GM12865 (cell line): ENCODE measurements at regions not wholly inside any gene's neighbourhood (a gene's known extent, or its start where the extent isn't known, plus 50 kb on each side); places are given as distances from the start of the nearest gene placed in this dataset.

Experiments
- DNase-seq: peaks from one replicate; pipeline ENCODE4 v3.0.0; 2010; ENCODE audit warnings: low read depth
- H3K4me3 ChIP-seq: 2 replicates; pipeline ENCODE4 v1.5.1; 2011; ENCODE audit warnings: mild to moderate bottlenecking, low read depth, low read length, control low read depth
- TF ChIP-seq, protein P1 (sequence below): IDR thresholded peaks from 2 replicates; pipeline ENCODE4 v1.5.1; 2011; ENCODE audit warnings: low read length, control low read depth, low read depth, inconsistent platforms; ENCODE audit not compliant: insufficient read depth; ENCODE audit errors: missing control alignments

DNA sequence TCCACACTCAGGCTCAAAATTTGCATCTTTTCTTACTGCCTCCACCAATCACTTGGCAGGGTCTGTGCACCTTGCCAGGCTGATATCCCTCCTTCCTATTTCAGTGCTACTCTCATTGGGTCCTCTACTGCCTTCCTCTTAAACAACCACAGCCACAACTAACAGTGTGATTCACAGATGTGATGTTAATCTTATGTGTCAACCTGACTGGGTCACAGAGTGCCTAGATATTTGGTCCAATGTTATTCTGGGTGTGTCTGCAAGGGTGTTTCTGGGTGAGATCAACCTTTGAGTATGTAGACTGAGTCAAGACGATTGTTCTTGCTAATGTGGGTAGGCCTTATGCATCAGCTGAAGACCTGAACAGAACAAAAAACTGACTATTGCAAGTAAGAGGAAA is 51.3 kb upstream of the IRX6 start:
- H3K4me3 ChIP-seq, result no peak overlapping the region
- TF ChIP-seq, protein P1, sequence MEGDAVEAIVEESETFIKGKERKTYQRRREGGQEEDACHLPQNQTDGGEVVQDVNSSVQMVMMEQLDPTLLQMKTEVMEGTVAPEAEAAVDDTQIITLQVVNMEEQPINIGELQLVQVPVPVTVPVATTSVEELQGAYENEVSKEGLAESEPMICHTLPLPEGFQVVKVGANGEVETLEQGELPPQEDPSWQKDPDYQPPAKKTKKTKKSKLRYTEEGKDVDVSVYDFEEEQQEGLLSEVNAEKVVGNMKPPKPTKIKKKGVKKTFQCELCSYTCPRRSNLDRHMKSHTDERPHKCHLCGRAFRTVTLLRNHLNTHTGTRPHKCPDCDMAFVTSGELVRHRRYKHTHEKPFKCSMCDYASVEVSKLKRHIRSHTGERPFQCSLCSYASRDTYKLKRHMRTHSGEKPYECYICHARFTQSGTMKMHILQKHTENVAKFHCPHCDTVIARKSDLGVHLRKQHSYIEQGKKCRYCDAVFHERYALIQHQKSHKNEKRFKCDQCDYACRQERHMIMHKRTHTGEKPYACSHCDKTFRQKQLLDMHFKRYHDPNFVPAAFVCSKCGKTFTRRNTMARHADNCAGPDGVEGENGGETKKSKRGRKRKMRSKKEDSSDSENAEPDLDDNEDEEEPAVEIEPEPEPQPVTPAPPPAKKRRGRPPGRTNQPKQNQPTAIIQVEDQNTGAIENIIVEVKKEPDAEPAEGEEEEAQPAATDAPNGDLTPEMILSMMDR, result no peak
- DNase-seq, result no peak

DNA sequence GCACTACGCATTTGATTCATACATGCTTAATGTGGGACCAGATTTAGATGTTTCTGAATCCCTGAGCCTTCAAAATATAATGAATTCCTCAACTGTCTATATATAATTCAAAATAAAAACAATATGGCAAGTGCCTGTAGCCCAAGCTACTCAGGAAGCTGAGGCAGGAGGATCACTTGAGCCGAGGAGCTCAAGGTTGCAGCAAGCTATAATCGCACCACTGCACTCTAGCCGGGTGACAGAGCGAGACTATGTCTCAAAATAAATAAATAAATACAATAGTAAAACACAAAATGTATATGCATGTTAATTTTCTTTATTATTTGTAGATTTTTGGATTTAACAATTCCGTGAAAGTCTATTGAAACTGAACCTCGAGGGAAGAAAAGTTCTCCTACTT is 50.6 kb upstream of the IRX6 start:
- no peak for DNase-seq
- TF ChIP-seq, protein P1, result no peak
- H3K4me3 ChIP-seq, result no peak overlapping the region

DNA sequence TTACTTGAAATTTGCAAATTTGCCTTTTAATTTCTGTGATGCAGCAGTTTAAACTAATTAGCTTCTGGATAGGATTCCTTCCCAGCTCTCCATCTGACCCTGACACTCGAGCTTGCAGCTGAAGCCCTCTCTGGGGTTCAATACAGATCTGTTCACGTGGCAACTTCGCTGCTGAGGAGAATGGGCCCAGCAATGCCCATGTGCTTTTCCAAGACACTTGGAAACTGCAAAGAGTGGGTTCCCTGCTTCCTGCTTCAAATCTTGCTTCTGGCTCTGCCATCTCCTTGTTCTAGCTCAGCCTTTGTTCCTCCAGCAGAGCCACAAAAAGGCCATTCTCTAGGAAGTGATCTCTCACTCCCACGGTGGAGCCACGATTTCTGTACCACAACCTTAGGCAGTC is 50.0 kb upstream of the IRX6 start:
- no peak for DNase-seq
- no peak overlapping the region for H3K4me3 ChIP-seq
- TF ChIP-seq, protein P1, result no peak
